AG04450 (cell line): ENCODE measurements at regions not wholly inside any gene's neighbourhood (a gene's known extent, or its start where the extent isn't known, plus 50 kb on each side); places are given as distances from the start of the nearest gene placed in this dataset.

Experiments
- CTCF ChIA-PET: fragments of 300-600, 350-600 bp; formaldehyde crosslinking; extraction: SDS; loops from one replicate; lab custom pipeline; 2022; ENCODE audit warnings: antibody characterized with exemption, inconsistent platforms; lab: Charles Lee
- POLR2A ChIA-PET: fragments of 350-600 bp; formaldehyde crosslinking; extraction: SDS; loops from one replicate; lab custom pipeline; 2021; ENCODE audit warnings: antibody characterized with exemption, inconsistent platforms; lab: Yijun Ruan, JAX
- DNase-seq: peaks from one replicate; pipeline ENCODE4 v3.0.0-alpha.2; 2011; ENCODE audit warnings: low read depth, low spot score
- H3K27ac ChIP-seq: one replicate; pipeline ENCODE4 v1.5.1; 2012; ENCODE audit warnings: low read depth, low read length, control low read depth
- H3K27me3 ChIP-seq: one replicate; pipeline ENCODE4 v1.6.0; 2012; ENCODE audit warnings: low read length; ENCODE audit not compliant: control insufficient read depth, insufficient read depth
- H3K4me3 ChIP-seq: 2 replicates; pipeline ENCODE4 v1.5.1; 2011; ENCODE audit warnings: mild to moderate bottlenecking, low read depth, low read length, control low read depth
- H3K9me3 ChIP-seq: 2 replicates; pipeline ENCODE4 v1.5.1; 2012; ENCODE audit warnings: low read length; ENCODE audit not compliant: control insufficient read depth, insufficient read depth
- CTCF ChIP-seq: IDR thresholded peaks from 2 replicates; pipeline ENCODE4 v1.5.1; 2011; ENCODE audit warnings: low read depth, low read length, control low read depth, inconsistent platforms

GRCh38 chr7:125246706-125247105 is 317.1 kb upstream of the POT1 start:
- TF ChIP-seq CTCF, result no peak
- no peak overlapping the region for H3K27ac ChIP-seq
- H3K27me3 ChIP-seq, result no peaks in the 10 kb centered on the region
- CTCF ChIA-PET, result no interaction called here
- no peak for DNase-seq
- H3K9me3 ChIP-seq, result peaks cover 8% of the 10 kb centered on the region
- POLR2A ChIA-PET, result no interaction called here
- H3K4me3 ChIP-seq, result no peak overlapping the region

GRCh38 chr7:125241548-125241947 is 311.9 kb upstream of the POT1 start:
- CTCF ChIA-PET, result no interaction called here

GRCh38 chr7:125222596-125222995 is 293.0 kb upstream of the POT1 start:
- CTCF ChIA-PET, result no interaction called here
- no peaks in the 10 kb centered on the region for H3K9me3 ChIP-seq
- H3K27me3 ChIP-seq, result no peaks in the 10 kb centered on the region
- no peak overlapping the region for H3K4me3 ChIP-seq
- DNase-seq, result no peak
- POLR2A ChIA-PET, result no interaction called here
- no peak for TF ChIP-seq CTCF
- H3K27ac ChIP-seq, result no peak overlapping the region

More at GRCh38 chr7:125241548-125241947, 311.9 kb upstream of the POT1 start:
- TF ChIP-seq CTCF, result no peak
- DNase-seq, result no peak
- H3K27me3 ChIP-seq, result no peaks in the 10 kb centered on the region
- H3K27ac ChIP-seq, result no peak overlapping the region
- POLR2A ChIA-PET, result no interaction called here
- no peak overlapping the region for H3K4me3 ChIP-seq
- peaks cover 3% of the 10 kb centered on the region for H3K9me3 ChIP-seq

GRCh38 chr7:125218076-125218475 is 288.5 kb upstream of the POT1 start:
- ChIA-PET POLR2A (no interaction called here), CTCF (no interaction called here)
- Histone ChIP-seq H3K9me3 (no peaks in the 10 kb centered on the region; the same call in 1 of the 2 replicates), H3K27ac (no peak overlapping the region), H3K27me3 (no peaks in the 10 kb centered on the region), H3K4me3 (no peak overlapping the region)
- TF ChIP-seq CTCF, result no peak
- DNase-seq, result no peak

- H3K9me3 ChIP-seq, result no peaks in the 10 kb centered on the region
Observed at GRCh38 chr7:125201002-125201401, 271.4 kb upstream of the POT1 start.

More at GRCh38 chr7:125201002-125201401, 271.4 kb upstream of the POT1 start:
- H3K4me3 ChIP-seq, result no peak overlapping the region
- POLR2A ChIA-PET, result no interaction called here
- TF ChIP-seq CTCF, result no peak
- no peaks in the 10 kb centered on the region for H3K27me3 ChIP-seq
- H3K27ac ChIP-seq, result no peak overlapping the region
- DNase-seq, result no peak
- CTCF ChIA-PET, result no interaction called here
